Fibroblast of villous mesenchyme (primary cell): ENCODE measurements at regions not wholly inside any gene's neighbourhood (a gene's known extent, or its start where the extent isn't known, plus 50 kb on each side); places are given as distances from the start of the nearest gene placed in this dataset.

ENCODE experiments used
- DNase-seq: peaks from one replicate; pipeline ENCODE4 v3.0.0-alpha.2; 2010; ENCODE audit warnings: low read depth
- H3K4me3 ChIP-seq: 2 replicates; pipeline ENCODE4 v1.5.1; 2011; ENCODE audit warnings: low read depth, mild to moderate bottlenecking, low read length
- TF ChIP-seq, protein P1 (sequence below): IDR thresholded peaks from 2 replicates; pipeline ENCODE4 v1.5.1; 2012; ENCODE audit warnings: low read depth, mild to moderate bottlenecking, low read length; ENCODE audit not compliant: insufficient read depth

DNA sequence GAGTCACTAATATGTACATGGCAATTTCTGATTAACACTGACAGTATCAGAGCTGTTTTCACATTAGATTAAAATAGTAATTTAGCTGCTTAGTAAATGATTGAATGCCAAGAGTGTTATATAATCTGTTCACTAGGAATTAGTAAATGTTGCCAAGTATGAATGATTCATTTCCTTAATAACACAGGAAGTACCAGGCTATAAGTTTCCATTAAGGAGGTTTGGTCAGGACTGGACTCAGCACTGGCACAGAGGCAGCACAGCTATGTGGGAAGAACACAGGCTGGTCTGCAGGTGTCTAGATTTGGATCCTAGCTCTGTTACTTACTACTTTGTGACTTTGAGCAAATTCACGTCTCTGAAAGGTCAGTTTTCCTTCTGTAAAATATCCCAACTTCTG is 97.2 kb downstream of the TDRD15 start:
- no peak for DNase-seq
- TF ChIP-seq, protein P1, sequence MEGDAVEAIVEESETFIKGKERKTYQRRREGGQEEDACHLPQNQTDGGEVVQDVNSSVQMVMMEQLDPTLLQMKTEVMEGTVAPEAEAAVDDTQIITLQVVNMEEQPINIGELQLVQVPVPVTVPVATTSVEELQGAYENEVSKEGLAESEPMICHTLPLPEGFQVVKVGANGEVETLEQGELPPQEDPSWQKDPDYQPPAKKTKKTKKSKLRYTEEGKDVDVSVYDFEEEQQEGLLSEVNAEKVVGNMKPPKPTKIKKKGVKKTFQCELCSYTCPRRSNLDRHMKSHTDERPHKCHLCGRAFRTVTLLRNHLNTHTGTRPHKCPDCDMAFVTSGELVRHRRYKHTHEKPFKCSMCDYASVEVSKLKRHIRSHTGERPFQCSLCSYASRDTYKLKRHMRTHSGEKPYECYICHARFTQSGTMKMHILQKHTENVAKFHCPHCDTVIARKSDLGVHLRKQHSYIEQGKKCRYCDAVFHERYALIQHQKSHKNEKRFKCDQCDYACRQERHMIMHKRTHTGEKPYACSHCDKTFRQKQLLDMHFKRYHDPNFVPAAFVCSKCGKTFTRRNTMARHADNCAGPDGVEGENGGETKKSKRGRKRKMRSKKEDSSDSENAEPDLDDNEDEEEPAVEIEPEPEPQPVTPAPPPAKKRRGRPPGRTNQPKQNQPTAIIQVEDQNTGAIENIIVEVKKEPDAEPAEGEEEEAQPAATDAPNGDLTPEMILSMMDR = no peak
- no peak overlapping the region for H3K4me3 ChIP-seq

GRCh38 chr2:21223618-21224017 is 99.8 kb downstream of the TDRD15 start:
- no peak for DNase-seq
- TF ChIP-seq, protein P1 = no peak
- no peak overlapping the region for H3K4me3 ChIP-seq

- no peak for DNase-seq
- H3K4me3 ChIP-seq = no peak overlapping the region
- TF ChIP-seq, protein P1 = no peak
These were observed 104.5 kb downstream of the TDRD15 start for GRCh38 chr2:21228041-21228895.

GRCh38 chr2:21229302-21229701 is 105.5 kb downstream of the TDRD15 start:
- TF ChIP-seq, protein P1 = no peak
- H3K4me3 ChIP-seq = no peak overlapping the region
- no peak for DNase-seq

- TF ChIP-seq, protein P1 = no peak
- H3K4me3 ChIP-seq = no peak overlapping the region
- no peak for DNase-seq
These were observed 106.4 kb downstream of the TDRD15 start for GRCh38 chr2:21230140-21230539.

DNA sequence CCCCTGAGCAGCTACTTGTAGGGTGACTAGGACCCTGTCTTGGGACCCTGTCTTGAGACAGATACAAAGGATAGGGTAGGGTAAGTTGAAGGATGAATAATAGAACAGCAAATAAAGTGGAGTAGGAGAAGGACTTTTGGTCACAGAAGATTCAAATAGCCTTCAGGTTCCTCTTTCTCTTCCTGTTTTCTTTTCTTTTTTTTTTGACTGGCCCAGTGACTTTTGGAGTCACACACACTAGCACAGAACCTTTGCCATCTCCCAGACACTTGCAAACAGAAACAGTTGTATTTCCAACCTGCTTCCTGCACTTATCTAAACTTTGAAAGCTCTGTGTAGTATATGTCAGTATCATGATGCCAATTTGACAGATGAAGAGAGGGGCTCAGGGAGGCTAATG is 108.2 kb downstream of the TDRD15 start:
- no peak for DNase-seq
- H3K4me3 ChIP-seq = no peak overlapping the region
- TF ChIP-seq, protein P1 = no peak
